IMR-90 (cell line): ENCODE measurements at regions not wholly inside any gene's neighbourhood (a gene's known extent, or its start where the extent isn't known, plus 50 kb on each side); places are given as distances from the start of the nearest gene placed in this dataset.
A peak's percentile ranks its signal among the peaks of the same experiment; 100 is the strongest.

ENCODE experiments used
- ATAC-seq: fragments of 200-7000 bp; cut with Tn5 transposase; 2 replicates; pipeline ENCODE4 v1.9.1; 2020; ENCODE audit warnings: low read depth, mild to moderate bottlenecking, moderate library complexity
- BruUV-seq: library from RNA; stranded (reverse); fragments of 400-500 nt; replicated peaks from 2 replicates; lab custom pipeline; 2021; lab: Mats Ljungman, UMichigan
- CTCF ChIA-PET: fragments of 300-600 bp; formaldehyde crosslinking; extraction: SDS; loops from one replicate; lab custom pipeline; 2021; ENCODE audit warnings: antibody characterized with exemption; lab: Yijun Ruan, JAX
- POLR2A ChIA-PET: fragments of 300-600 bp; sonication (Branson Sonifier 250); formaldehyde crosslinking; loops from one replicate; lab custom pipeline; 2022; ENCODE audit warnings: antibody characterized with exemption; ENCODE audit not compliant: unreplicated experiment; lab: Charles Lee
- DNase-seq: peaks from one replicate; pipeline ENCODE4 v3.0.0; 2013
- H2AFZ ChIP-seq: replicated peaks from 2 replicates; pipeline ENCODE3; 2013; ENCODE audit warnings: low read length, mild to moderate bottlenecking; ENCODE audit not compliant: poor library complexity
- H2AK5ac ChIP-seq: 2 replicates; pipeline ENCODE4 v1.6.1; 2013; ENCODE audit warnings: low read depth, low read length, inconsistent platforms
- H2AK9ac ChIP-seq: replicated peaks from 2 replicates; pipeline ENCODE3; 2013; ENCODE audit warnings: mild to moderate bottlenecking, low read depth, low read length, moderate library complexity; ENCODE audit not compliant: poor library complexity
- H2BK120ac ChIP-seq: 2 replicates; pipeline ENCODE4 v1.6.1; 2013; ENCODE audit warnings: low read depth, low read length, inconsistent platforms
- H2BK15ac ChIP-seq: 3 replicates; pipeline ENCODE4 v1.6.1; 2013; ENCODE audit warnings: low read depth, low read length, inconsistent platforms
- H2BK20ac ChIP-seq: 2 replicates; pipeline ENCODE4 v1.6.1; 2013; ENCODE audit warnings: low read depth, mild to moderate bottlenecking, inconsistent platforms, low read length, moderate library complexity
- H2BK5ac ChIP-seq: 2 replicates; pipeline ENCODE4 v1.6.1; 2013; ENCODE audit warnings: mild to moderate bottlenecking, low read depth, low read length, inconsistent platforms; ENCODE audit not compliant: poor library complexity, severe bottlenecking
- H3K14ac ChIP-seq: replicated peaks from 2 replicates; pipeline ENCODE4 v1.6.1; 2013; ENCODE audit warnings: low read depth, low read length, inconsistent platforms
- H3K18ac ChIP-seq: 2 replicates; pipeline ENCODE4 v1.6.1; 2013; ENCODE audit warnings: low read depth, low read length, control low read depth
- H3K23ac ChIP-seq: 2 replicates; pipeline ENCODE4 v1.6.1; 2013; ENCODE audit warnings: low read depth, low read length, inconsistent platforms
- H3K27ac ChIP-seq: 2 replicates; pipeline ENCODE4 v1.5.1; 2013; ENCODE audit warnings: mild to moderate bottlenecking, control low read depth, low read length; ENCODE audit not compliant: insufficient read depth
- H3K27me3 ChIP-seq: 2 replicates; pipeline ENCODE4 v1.6.1; 2013; ENCODE audit warnings: low read length; ENCODE audit not compliant: control insufficient read depth, insufficient read depth
- H3K36me3 ChIP-seq: 2 replicates; pipeline ENCODE4 v1.6.1; 2013; ENCODE audit warnings: low read length, mixed read lengths; ENCODE audit not compliant: control insufficient read depth, insufficient read depth
- H3K4ac ChIP-seq: 2 replicates; pipeline ENCODE4 v1.6.1; 2013; ENCODE audit warnings: low read depth, low read length, inconsistent platforms
- H3K4me1 ChIP-seq: 2 replicates; pipeline ENCODE4 v1.6.1; 2013; ENCODE audit warnings: low read length, mixed read lengths; ENCODE audit not compliant: control insufficient read depth, insufficient read depth
- H3K4me2 ChIP-seq: 2 replicates; pipeline ENCODE4 v1.6.1; 2013; ENCODE audit warnings: low read depth, mild to moderate bottlenecking, control low read depth, low read length, moderate library complexity
- H3K4me3 ChIP-seq: 2 replicates; pipeline ENCODE4 v1.5.1; 2013; ENCODE audit warnings: low read depth, mild to moderate bottlenecking, control low read depth, low read length, moderate library complexity; ENCODE audit not compliant: insufficient read depth
- H3K56ac ChIP-seq: 2 replicates; pipeline ENCODE4 v1.6.1; 2013; ENCODE audit warnings: low read length, inconsistent platforms; ENCODE audit not compliant: insufficient read depth; ENCODE audit errors: extremely low read depth
- H3K79me1 ChIP-seq, 2 experiments: 2 replicates each; pipeline ENCODE4 v1.6.1; 2013; ENCODE audit warnings: low read length in 2 of 2, inconsistent platforms in 1 of 2, low read depth in 1 of 2
- H3K9ac ChIP-seq: 2 replicates; pipeline ENCODE4 v1.6.1; 2013; ENCODE audit warnings: low read depth, low read length, control low read depth
- H3K9me1 ChIP-seq: 2 replicates; pipeline ENCODE4 v1.6.1; 2013; ENCODE audit warnings: low read length, inconsistent platforms; ENCODE audit not compliant: insufficient read depth
- H3K9me3 ChIP-seq: 2 replicates; pipeline ENCODE4 v1.6.1; 2013; ENCODE audit warnings: low read length; ENCODE audit not compliant: control insufficient read depth, insufficient read depth
- H4K20me1 ChIP-seq: 2 replicates; pipeline ENCODE4 v1.6.1; 2013; ENCODE audit warnings: low read length, inconsistent platforms; ENCODE audit not compliant: insufficient read depth
- H4K5ac ChIP-seq: 2 replicates; pipeline ENCODE4 v1.6.1; 2013; ENCODE audit warnings: mild to moderate bottlenecking, low read depth, low read length, control low read depth
- H4K8ac ChIP-seq, 2 experiments: 2 replicates each; pipeline ENCODE4 v1.6.1; 2013; ENCODE audit warnings: low read depth in 2 of 2, low read length in 2 of 2, control low read depth in 1 of 2, inconsistent platforms in 1 of 2
- H4K91ac ChIP-seq: 2 replicates; pipeline ENCODE4 v1.6.1; 2013; ENCODE audit warnings: low read depth, low read length, inconsistent platforms; ENCODE audit not compliant: insufficient read depth
- BHLHE40 ChIP-seq: fragments of 150-350 bp; IDR thresholded peaks from 2 replicates; pipeline ENCODE4 v1.6.1; 2016; ENCODE audit warnings: mild to moderate bottlenecking, low read depth, low read length
- MAFK ChIP-seq: IDR thresholded peaks from 2 replicates; pipeline ENCODE4 v1.6.1; 2012; ENCODE audit warnings: low read depth, low read length, improper control_type of control experiment
- MAZ ChIP-seq: IDR thresholded peaks from 2 replicates; pipeline ENCODE4 v1.6.1; 2012; ENCODE audit warnings: low read depth, mild to moderate bottlenecking, low read length, improper control_type of control experiment, moderate library complexity, borderline replicate concordance
- MXI1 ChIP-seq: IDR thresholded peaks from 2 replicates; pipeline ENCODE4 v1.6.1; 2012; ENCODE audit warnings: low read depth, mild to moderate bottlenecking, low read length, moderate library complexity, borderline replicate concordance
- RAD21 ChIP-seq: IDR thresholded peaks from 2 replicates; pipeline ENCODE4 v1.6.1; 2012; ENCODE audit warnings: low read length, improper control_type of control experiment
- dilution Hi-C: fragments of 300-500 bp; cut with HindIII; formaldehyde crosslinking; loops from one replicate; pipeline ENCODE4 v1.14.3; 2018; ENCODE audit warnings: low sequenced_read_pairs; ENCODE audit not compliant: unreplicated experiment
- in situ Hi-C: fragments of 300-500 bp; cut with MboI; formaldehyde crosslinking; loops from 3 replicates; pipeline ENCODE4 v1.14.3; 2019; ENCODE audit warnings: low sequenced_read_pairs, inconsistent platforms, mixed read lengths
- intact Hi-C: fragments of 100-400 bp; cut with micrococcal nuclease; formaldehyde crosslinking; loops from 2 replicates; pipeline ENCODE4 v1.10.0; 2022
- TF ChIP-seq, protein P1 (sequence below): fragments of 150-350 bp; IDR thresholded peaks from 2 replicates; pipeline ENCODE4 v1.6.1; 2017; ENCODE audit warnings: mild to moderate bottlenecking, antibody characterized with exemption, low read length, low read depth

DNA sequence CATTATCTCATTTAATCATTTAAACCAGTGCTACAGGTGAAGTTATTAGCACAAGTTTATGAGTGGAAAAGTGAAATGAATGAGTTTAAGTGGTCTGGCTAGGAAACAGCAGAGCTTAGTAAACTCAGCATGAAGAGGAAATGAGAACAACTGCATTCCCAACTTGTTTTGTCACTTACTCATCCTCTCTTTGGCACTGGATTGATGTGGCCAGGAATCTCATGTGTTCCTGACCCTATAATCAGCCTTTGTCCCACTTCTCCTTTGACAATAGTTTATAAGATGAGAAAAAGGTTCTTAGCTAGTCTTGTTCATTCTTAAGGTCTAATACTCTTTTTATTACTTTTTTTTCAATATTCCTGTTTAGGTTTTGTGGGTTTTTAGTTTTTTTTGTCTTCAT, 559.2 kb upstream of the TLE4 start:
- Histone ChIP-seq H2BK20ac (peak overlapping the region; percentile 52; the same call in 1 of the 2 replicates), H2AFZ (no peak overlapping the region), H4K20me1 (no peaks in the 10 kb centered on the region), H2BK5ac (peak overlapping the region; percentile 98), H3K23ac (no peak overlapping the region), H3K79me1 (peaks cover 0 to 3% of the 10 kb centered on the region in 2 experiments; a peak in 2 of 4 replicates), H4K8ac (peak overlapping the region in 1 of 2 experiments; percentile 20; a peak in 2 of 4 replicates), H3K9me3 (no peaks in the 10 kb centered on the region), H3K4me1 (peaks cover 13% of the 10 kb centered on the region), H2BK15ac (no peak overlapping the region), H3K18ac (peak overlapping the region; percentile 57; the same call in 1 of the 2 replicates), H3K27ac (no peak overlapping the region), H2BK120ac (0 out of 2 replicates have a peak overlapping the region, but pooled peaks have one; percentile 87), H4K5ac (no peak overlapping the region), H3K56ac (no peak overlapping the region), H3K9me1 (peaks cover 7% of the 10 kb centered on the region), H3K9ac (no peak overlapping the region), H3K4me2 (no peak overlapping the region), H3K4me3 (no peak overlapping the region), H3K14ac (no peak overlapping the region), H2AK5ac (no peak overlapping the region), H4K91ac (peak overlapping the region; percentile 60; the same call in 1 of the 2 replicates), H3K27me3 (no peaks in the 10 kb centered on the region), H2AK9ac (no peak overlapping the region), H3K36me3 (no peaks in the 10 kb centered on the region), H3K4ac (no peak overlapping the region)
- ChIA-PET CTCF (no interaction called here), POLR2A (no interaction called here)
- dilution Hi-C loops (no loop called here), intact Hi-C loops (no loop called here), in situ Hi-C loops (no loop called here)
- peak; percentile 70 for DNase-seq
- ATAC-seq = 0 out of 2 replicates have a peak, but pooled peaks have one; percentile 27
- TF ChIP-seq, protein P1, sequence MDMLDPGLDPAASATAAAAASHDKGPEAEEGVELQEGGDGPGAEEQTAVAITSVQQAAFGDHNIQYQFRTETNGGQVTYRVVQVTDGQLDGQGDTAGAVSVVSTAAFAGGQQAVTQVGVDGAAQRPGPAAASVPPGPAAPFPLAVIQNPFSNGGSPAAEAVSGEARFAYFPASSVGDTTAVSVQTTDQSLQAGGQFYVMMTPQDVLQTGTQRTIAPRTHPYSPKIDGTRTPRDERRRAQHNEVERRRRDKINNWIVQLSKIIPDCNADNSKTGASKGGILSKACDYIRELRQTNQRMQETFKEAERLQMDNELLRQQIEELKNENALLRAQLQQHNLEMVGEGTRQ = no peak
- TF ChIP-seq MAZ (no peak), MAFK (no peak), MXI1 (no peak), BHLHE40 (peak; percentile 67; the same call in 1 of the 2 replicates), RAD21 (no peak)
- no TSS peak for BruUV-seq
